ENCODE measurements at regions not wholly inside any gene's neighbourhood (a gene's known extent, or its start where the extent isn't known, plus 50 kb on each side); places are given as distances from the start of the nearest gene placed in this dataset.

DNA sequence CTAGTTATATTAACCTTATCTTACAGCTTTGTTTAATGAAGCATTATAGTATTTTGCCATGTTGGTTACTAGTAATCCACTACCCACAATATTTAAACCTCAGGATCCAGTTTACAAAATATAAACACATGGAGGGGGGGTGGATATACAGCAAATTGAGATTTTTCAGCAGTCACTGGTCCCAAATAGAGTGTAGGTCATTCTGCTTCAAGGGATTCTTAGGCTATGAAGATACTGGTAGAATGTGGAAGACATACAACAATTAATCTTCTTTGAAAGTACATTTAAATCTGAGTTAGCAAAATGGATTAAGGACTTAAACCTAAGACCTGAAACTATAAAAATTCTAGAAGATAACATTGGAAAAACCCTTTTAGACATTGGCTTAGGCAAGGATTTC lies 569.6 kb downstream of the ZNF674 start:
- no peak for DNase-seq

GRCh38 chrX:45972636-45973035 lies 572.6 kb downstream of the ZNF674 start:
- DNase-seq = no peak

DNA sequence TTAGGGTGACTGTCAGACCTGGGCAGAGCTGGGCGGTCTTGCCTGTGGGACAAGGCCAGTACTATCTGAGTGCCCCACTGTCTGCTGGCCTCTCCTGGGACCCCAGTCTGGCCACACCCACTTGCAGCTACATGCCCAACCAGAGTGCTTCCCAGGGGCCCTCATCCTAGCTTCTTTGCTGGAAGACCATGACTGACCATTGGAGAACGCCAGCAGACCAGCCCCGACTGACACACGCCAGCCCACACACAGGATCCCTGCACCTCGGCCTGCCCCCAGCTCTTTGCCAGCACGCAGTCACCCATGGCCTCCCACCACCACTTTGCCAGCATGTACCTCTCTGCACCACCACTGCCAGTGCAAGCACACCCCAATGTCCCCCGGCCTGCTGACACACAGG lies 585.7 kb downstream of the ZNF674 start:
- DNase-seq = no peak

- no peak for DNase-seq
Observed at GRCh38 chrX:45956191-45956870, 588.9 kb downstream of the ZNF674 start.

- no peak for DNase-seq
Observed at GRCh38 chrX:45955661-45956060, 589.6 kb downstream of the ZNF674 start.

GRCh38 chrX:45954026-45954425 lies 591.2 kb downstream of the ZNF674 start:
- DNase-seq = no peak

DNA sequence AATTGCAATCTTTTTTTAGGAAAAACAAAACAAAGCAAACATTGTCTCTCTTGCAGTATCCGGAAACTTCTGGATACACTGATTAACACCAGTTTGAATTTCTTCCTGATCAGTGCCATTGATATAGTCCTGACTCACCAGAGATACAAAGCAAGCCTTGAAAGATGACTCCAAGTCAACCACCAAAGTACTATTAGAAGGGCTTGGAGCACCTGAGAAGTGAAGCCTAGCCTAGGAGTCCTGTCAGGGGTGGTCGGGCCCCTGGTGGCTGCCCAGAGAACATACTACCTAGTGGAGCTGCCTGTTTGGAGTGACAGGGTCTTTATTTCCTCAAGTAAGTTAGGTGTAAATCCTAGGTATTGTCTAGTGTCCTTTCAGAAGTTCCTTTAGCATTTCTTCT lies 593.2 kb downstream of the ZNF674 start:
- DNase-seq = no peak

- no peak for DNase-seq
Observed at GRCh38 chrX:45935408-45935807, 609.8 kb downstream of the ZNF674 start.

GRCh38 chrX:45912316-45912715 lies 632.9 kb downstream of the ZNF674 start:
- no peak for DNase-seq

GRCh38 chrX:45907786-45908185 lies 637.4 kb downstream of the ZNF674 start:
- no peak for DNase-seq

- DNase-seq = peak; percentile 92
Observed at GRCh38 chrX:45903781-45904201, 641.4 kb downstream of the ZNF674 start.

DNA sequence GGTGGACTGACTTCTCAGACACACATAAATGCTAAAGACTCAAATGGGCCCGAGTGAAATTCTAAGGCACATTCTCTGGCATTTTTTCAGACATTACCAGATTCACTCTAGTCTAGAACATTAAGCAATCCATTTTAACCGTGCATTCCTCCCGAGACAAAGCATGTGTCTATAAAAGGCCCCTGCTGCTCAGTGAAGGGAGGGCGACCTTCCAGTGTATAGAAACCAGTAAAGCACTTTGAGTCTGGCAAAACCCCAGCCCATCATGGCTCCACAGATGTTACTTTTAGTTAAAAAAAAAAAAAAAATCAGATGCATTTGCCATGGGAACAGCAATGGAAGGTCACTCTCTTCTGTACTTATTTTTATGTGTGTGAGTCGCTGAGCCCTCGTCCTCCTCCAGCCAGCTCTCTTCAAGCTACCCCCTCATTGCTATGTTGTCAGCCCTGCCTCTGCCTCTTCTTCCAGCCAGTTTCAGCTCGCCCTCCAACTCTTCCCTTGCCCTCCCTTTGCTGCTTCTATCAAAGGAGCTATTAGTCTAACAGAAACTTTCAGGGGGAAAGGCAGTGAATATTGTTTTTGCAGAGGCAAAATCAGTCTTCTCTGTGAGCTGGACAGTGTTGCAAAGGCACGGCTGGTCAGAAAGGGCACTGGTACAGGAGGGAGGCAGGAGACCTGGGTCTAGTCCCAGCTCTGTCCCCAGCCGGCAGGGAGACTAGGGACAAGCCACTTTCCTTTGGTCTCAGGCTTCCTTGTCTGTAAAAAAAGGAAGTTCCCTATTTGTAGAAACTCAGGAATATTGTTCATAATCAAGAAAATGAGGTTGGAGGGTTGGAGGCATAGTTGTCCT lies 644.2 kb downstream of the ZNF674 start:
- DNase-seq = no peak

DNA sequence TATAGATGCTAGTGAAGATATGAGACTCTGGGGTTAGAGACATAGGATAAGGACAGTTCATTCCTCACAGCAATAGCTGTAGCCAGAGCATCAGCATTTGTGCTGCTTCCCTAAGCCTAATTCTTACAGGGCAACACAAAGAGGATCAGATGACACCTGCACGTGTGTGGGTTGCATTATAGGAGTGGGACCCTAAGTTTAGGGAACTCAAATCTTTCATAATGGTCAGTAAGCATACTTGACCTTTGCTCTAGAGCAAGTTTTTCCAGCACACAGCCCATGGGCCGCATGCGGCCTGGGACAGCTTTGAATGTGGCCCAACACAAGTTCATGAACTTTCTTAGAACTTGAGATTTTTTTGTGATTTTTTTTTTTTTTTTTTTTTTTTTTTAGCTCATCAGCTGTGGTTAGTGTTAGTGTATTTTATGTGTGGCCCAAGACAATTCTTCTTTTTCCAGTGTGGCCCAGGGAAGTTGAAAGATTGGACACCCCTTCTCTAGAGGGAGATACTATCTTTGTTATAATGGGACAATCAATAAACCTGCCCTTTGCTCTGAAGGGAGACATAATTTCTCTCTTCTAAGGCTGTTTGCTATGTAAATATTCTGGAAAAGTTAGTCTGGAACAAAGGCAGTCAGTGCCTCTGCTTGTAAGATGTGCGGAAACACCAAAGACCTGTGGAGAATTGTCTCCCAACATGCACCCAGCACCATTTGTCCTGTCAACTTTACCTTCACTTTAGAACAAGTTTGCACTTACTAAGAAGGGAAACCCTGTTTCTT lies 650.2 kb downstream of the ZNF674 start:
- DNase-seq = no peak

DNA sequence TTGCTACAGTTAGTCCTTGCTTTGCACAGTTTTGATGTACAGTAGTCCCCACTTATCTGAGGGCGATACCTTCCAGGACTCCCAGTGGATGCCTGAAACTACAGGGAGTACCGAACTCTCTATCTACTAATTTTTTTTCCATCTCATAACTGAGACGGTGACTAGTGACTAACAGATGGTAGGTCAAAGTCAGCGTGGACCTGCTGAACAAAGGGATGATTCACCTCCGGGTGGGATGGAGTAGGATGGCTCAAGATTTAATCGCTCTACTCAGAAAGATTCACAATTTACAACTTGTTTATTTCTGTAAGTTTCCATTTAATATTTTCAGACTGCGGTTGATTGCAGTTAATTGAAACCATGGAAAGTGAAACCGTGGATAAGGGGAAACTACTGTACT lies 655.8 kb downstream of the ZNF674 start:
- DNase-seq = no peak

- no peak for DNase-seq
Observed at GRCh38 chrX:45888518-45888917, 656.7 kb downstream of the ZNF674 start.

DNA sequence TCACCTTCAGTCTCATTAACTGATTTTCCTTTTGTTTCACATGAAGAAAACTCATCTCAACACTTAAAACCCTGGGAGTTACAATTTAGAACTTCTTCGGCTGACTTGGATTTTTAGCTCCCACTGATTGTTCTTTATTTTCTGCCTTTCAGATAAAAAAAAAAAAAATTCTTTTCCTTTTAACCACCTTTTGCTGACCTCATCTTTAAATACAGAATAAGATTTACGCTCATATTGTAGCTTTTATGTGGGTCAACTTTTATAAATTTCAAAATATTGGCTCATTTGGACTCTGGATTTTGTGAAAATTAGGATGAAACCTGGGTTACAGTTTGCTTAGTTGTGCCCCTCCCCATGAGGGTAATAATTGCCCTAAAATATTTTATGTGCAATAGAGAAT lies 659.3 kb downstream of the ZNF674 start:
- no peak for DNase-seq

GRCh38 chrX:45879512-45879911 lies 665.7 kb downstream of the ZNF674 start:
- DNase-seq = no peak

- no peak for DNase-seq
Observed at GRCh38 chrX:45876206-45876605, 669.0 kb downstream of the ZNF674 start.

GRCh38 chrX:45873781-45874180 lies 671.4 kb downstream of the ZNF674 start:
- no peak for DNase-seq

- DNase-seq = no peak
Observed at GRCh38 chrX:45872480-45872879, 671.8 kb upstream of the DIPK2B start.

DNA sequence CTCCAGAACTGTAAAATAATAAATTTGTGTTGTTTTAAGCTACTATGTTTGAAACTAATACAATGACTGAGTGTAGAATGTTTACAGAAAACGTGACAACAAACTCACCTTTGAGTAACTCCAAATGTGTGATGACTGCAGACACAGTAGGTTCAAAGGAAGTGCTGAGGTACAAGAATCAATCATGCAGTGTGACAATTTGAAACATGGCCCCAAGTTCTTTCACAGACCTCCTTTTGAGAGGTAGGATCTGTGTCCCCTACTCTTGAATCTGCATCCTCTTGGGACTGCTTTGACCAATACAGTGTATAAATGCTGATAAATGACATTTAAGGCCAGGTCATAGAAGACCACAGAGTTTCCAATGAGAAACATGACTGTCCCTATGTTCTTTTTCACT lies 667.7 kb upstream of the DIPK2B start:
- no peak for DNase-seq

- no peak for DNase-seq
Observed at GRCh38 chrX:45862801-45863200, 662.1 kb upstream of the DIPK2B start.

DNA sequence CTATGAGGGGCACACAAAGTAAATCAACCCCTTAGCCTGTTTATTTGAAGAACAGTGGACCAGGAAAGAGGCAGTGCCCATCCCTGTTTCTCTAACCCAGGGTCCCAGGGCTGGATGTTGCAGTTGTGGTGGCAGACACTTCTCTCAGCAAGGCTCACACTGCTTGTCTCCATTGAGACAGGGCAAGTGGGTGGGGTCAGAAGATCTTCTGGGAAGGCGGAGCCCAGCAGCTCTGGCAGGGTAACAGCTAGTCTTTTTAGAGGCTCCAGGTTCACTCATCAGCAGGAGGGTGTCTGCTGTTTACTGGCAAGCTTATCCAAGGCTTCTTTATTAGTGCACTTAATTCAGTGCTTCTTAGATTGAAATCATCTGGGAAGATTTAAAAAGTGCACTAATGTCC lies 659.8 kb upstream of the DIPK2B start:
- no peak for DNase-seq

DNA sequence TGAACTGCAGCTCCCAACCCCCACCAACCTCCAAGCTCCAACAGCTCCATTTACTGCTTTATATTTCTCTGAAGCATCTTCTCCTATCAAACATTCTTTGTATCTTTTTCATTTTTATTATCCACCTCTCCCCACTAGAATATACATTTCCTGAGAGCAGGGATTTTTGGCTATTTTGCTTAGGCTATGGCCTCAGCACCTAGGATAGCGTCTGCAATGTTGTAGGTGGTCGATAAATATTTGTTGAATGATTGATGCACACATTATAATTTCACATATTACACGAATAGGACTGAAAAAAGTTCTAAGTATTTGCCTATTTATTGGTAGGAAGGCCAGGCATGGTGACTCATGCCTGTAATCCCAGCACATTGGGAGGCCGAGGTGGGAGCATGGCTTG lies 658.7 kb upstream of the DIPK2B start:
- no peak for DNase-seq
